Duodenal mucosa (tissue), 2 donors: ENCODE measurements at regions not wholly inside any gene's neighbourhood (a gene's known extent, or its start where the extent isn't known, plus 50 kb on each side); places are given as distances from the start of the nearest gene placed in this dataset.

ENCODE experiments used
- H3K27ac ChIP-seq: one replicate; pipeline ENCODE4 v1.7.0; 2013; ENCODE audit warnings: low read depth, low read length
- H3K27me3 ChIP-seq, 2 donors: one replicate each; pipeline ENCODE4 v1.7.0; 2013; ENCODE audit warnings: low read length in 2 of 2, control low read depth in 1 of 2; ENCODE audit not compliant: insufficient read depth in 2 of 2, control insufficient read depth in 1 of 2
- H3K36me3 ChIP-seq, 2 donors: one replicate each; pipeline ENCODE4 v1.7.0; 2013; ENCODE audit warnings: low read length in 2 of 2, control low read depth in 1 of 2; ENCODE audit not compliant: insufficient read depth in 2 of 2, control insufficient read depth in 1 of 2
- H3K4me1 ChIP-seq, 2 donors: one replicate each; pipeline ENCODE4 v1.7.0; 2013; ENCODE audit warnings: low read length in 2 of 2, control low read depth in 1 of 2; ENCODE audit not compliant: insufficient read depth in 2 of 2, control insufficient read depth in 1 of 2
- H3K4me3 ChIP-seq, 2 donors: one replicate each; pipeline ENCODE4 v1.7.0; 2013; ENCODE audit warnings: low read length in 2 of 2, low read depth in 1 of 2
- H3K9ac ChIP-seq, 2 donors: one replicate each; pipeline ENCODE4 v1.7.0; 2013; ENCODE audit warnings: low read length in 2 of 2, low read depth in 1 of 2
- H3K9me3 ChIP-seq, 2 donors: one replicate each; pipeline ENCODE4 v1.7.0; 2013; ENCODE audit warnings: low read length in 2 of 2, control low read depth in 1 of 2; ENCODE audit not compliant: control insufficient read depth in 1 of 2

- Histone ChIP-seq H3K27ac (no peak overlapping the region), H3K4me3 (no peak overlapping the region), H3K27me3 (no peaks in the 10 kb centered on the region), H3K36me3 (no peaks in the 10 kb centered on the region), H3K4me1 (no peaks in the 10 kb centered on the region), H3K9ac (no peak overlapping the region), H3K9me3 (peaks cover 10 to 13% of the 10 kb centered on the region in 2 donors)
Observed at GRCh38 chr13:63979951-63980350, 2564.3 kb upstream of the PCDH20 start.

- Histone ChIP-seq H3K27ac (no peak overlapping the region), H3K4me1 (no peaks in the 10 kb centered on the region), H3K27me3 (no peaks in the 10 kb centered on the region), H3K9ac (no peak overlapping the region), H3K36me3 (no peaks in the 10 kb centered on the region), H3K9me3 (peaks cover 8 to 16% of the 10 kb centered on the region in 2 donors), H3K4me3 (no peak overlapping the region)
Observed at GRCh38 chr13:63972328-63972727, 2556.7 kb upstream of the PCDH20 start.

GRCh38 chr13:63954683-63955082, 2539.0 kb upstream of the PCDH20 start:
- no peaks in the 10 kb centered on the region for H3K4me1 ChIP-seq
- peaks cover 0 to 7% of the 10 kb centered on the region in 2 donors for H3K9me3 ChIP-seq
- no peak overlapping the region for H3K9ac ChIP-seq
- H3K27me3 ChIP-seq: no peaks in the 10 kb centered on the region
- H3K36me3 ChIP-seq: no peaks in the 10 kb centered on the region
- no peak overlapping the region for H3K27ac ChIP-seq
- H3K4me3 ChIP-seq: no peak overlapping the region

GRCh38 chr13:63948045-63948444, 2532.4 kb upstream of the PCDH20 start:
- Histone ChIP-seq H3K4me3 (no peak overlapping the region), H3K27me3 (no peaks in the 10 kb centered on the region), H3K36me3 (no peaks in the 10 kb centered on the region), H3K9ac (no peak overlapping the region), H3K4me1 (no peaks in the 10 kb centered on the region), H3K27ac (no peak overlapping the region), H3K9me3 (peaks cover 0 to under 1% of the 10 kb centered on the region in 2 donors)

- Histone ChIP-seq H3K4me1 (no peaks in the 10 kb centered on the region), H3K27me3 (no peaks in the 10 kb centered on the region), H3K4me3 (no peak overlapping the region), H3K9me3 (peaks cover 5 to 10% of the 10 kb centered on the region in 2 donors), H3K36me3 (no peaks in the 10 kb centered on the region), H3K9ac (no peak overlapping the region), H3K27ac (no peak overlapping the region)
Observed at GRCh38 chr13:63944911-63945310, 2529.3 kb upstream of the PCDH20 start.

- no peaks in the 10 kb centered on the region for H3K27me3 ChIP-seq
- no peaks in the 10 kb centered on the region for H3K36me3 ChIP-seq
- peaks cover 5 to 10% of the 10 kb centered on the region in 2 donors for H3K9me3 ChIP-seq
- no peak overlapping the region for H3K9ac ChIP-seq
- no peaks in the 10 kb centered on the region for H3K4me1 ChIP-seq
- H3K27ac ChIP-seq: no peak overlapping the region
- H3K4me3 ChIP-seq: no peak overlapping the region
Observed at GRCh38 chr13:63942372-63942771, 2526.7 kb upstream of the PCDH20 start.

GRCh38 chr13:63938851-63939250, 2523.2 kb upstream of the PCDH20 start:
- H3K36me3 ChIP-seq: no peaks in the 10 kb centered on the region
- H3K27me3 ChIP-seq: no peaks in the 10 kb centered on the region
- H3K4me1 ChIP-seq: no peaks in the 10 kb centered on the region
- H3K9me3 ChIP-seq: peaks cover 5 to 17% of the 10 kb centered on the region in 2 donors
- no peak overlapping the region for H3K27ac ChIP-seq
- H3K9ac ChIP-seq: no peak overlapping the region
- H3K4me3 ChIP-seq: no peak overlapping the region

GRCh38 chr13:63910511-63910910, 2494.9 kb upstream of the PCDH20 start:
- Histone ChIP-seq H3K27me3 (no peaks in the 10 kb centered on the region), H3K9ac (no peak overlapping the region), H3K36me3 (no peaks in the 10 kb centered on the region), H3K4me3 (no peak overlapping the region), H3K4me1 (no peaks in the 10 kb centered on the region), H3K27ac (no peak overlapping the region), H3K9me3 (peaks cover 0 to 7% of the 10 kb centered on the region in 2 donors)

GRCh38 chr13:63909726-63910375, 2494.2 kb upstream of the PCDH20 start:
- peaks cover 0 to 10% of the 10 kb centered on the region in 2 donors for H3K9me3 ChIP-seq
- no peaks in the 10 kb centered on the region for H3K4me1 ChIP-seq
- no peaks in the 10 kb centered on the region for H3K27me3 ChIP-seq
- H3K36me3 ChIP-seq: no peaks in the 10 kb centered on the region
- no peak overlapping the region for H3K9ac ChIP-seq
- no peak overlapping the region for H3K4me3 ChIP-seq
- H3K27ac ChIP-seq: no peak overlapping the region

GRCh38 chr13:63902141-63902540, 2486.5 kb upstream of the PCDH20 start:
- no peaks in the 10 kb centered on the region for H3K36me3 ChIP-seq
- H3K27me3 ChIP-seq: no peaks in the 10 kb centered on the region
- no peaks in the 10 kb centered on the region for H3K4me1 ChIP-seq
- no peak overlapping the region for H3K27ac ChIP-seq
- H3K9ac ChIP-seq: no peak overlapping the region
- H3K9me3 ChIP-seq: peaks cover 0 to 11% of the 10 kb centered on the region in 2 donors
- H3K4me3 ChIP-seq: no peak overlapping the region
